ENCODE measurements at regions not wholly inside any gene's neighbourhood (a gene's known extent, or its start where the extent isn't known, plus 50 kb on each side); places are given as distances from the start of the nearest gene placed in this dataset.

GRCh38 chrX:42107495-42108488, 184.4 kb upstream of the CASK start:
- H3K4me3 Mint-ChIP-seq, result no peak overlapping the region
- H3K9me3 Mint-ChIP-seq, result peaks cover 48% of the 10 kb centered on the region
- TF ChIP-seq, protein P1, sequence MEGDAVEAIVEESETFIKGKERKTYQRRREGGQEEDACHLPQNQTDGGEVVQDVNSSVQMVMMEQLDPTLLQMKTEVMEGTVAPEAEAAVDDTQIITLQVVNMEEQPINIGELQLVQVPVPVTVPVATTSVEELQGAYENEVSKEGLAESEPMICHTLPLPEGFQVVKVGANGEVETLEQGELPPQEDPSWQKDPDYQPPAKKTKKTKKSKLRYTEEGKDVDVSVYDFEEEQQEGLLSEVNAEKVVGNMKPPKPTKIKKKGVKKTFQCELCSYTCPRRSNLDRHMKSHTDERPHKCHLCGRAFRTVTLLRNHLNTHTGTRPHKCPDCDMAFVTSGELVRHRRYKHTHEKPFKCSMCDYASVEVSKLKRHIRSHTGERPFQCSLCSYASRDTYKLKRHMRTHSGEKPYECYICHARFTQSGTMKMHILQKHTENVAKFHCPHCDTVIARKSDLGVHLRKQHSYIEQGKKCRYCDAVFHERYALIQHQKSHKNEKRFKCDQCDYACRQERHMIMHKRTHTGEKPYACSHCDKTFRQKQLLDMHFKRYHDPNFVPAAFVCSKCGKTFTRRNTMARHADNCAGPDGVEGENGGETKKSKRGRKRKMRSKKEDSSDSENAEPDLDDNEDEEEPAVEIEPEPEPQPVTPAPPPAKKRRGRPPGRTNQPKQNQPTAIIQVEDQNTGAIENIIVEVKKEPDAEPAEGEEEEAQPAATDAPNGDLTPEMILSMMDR (IDR thresholded peaks at IDR 0.05; ENCODE audit: unreplicated experiment), result no peak
- no peaks in the 10 kb centered on the region for H3K4me1 Mint-ChIP-seq
- no peaks in the 10 kb centered on the region for H3K27me3 Mint-ChIP-seq (ENCODE audit: low read depth)
- no peaks in the 10 kb centered on the region for H3K36me3 Mint-ChIP-seq
- no peak for DNase-seq (ENCODE audit: low spot score in 2 of 2, unreplicated experiment in 2 of 2)
- H3K27ac Mint-ChIP-seq, result peak overlapping the region; percentile 59

DNA sequence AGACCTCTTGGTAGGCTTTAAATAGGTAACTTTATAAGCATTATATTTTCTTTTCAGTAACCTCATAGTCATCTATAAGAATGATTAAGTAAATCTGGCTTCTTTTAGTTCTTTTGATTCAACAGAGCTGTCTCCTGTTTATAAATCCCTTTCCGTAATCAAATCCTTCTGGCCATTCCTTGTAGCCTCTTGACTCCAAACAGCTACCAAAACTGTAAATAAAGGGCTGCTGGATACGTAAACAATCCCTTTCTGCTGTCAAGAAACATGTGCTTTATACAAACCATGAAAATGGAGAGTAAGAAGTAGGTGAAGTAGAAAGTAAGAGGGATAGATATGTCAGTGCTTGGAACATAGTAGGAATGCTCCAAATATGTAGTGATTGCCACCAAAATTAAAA, 183.2 kb upstream of the CASK start:
- TF ChIP-seq, protein P1 (IDR thresholded peaks at IDR 0.05; ENCODE audit: unreplicated experiment), result no peak
- H3K9me3 Mint-ChIP-seq, result peaks cover 48% of the 10 kb centered on the region
- no peak for DNase-seq (ENCODE audit: low spot score in 2 of 2, unreplicated experiment in 2 of 2)
- no peak overlapping the region for H3K4me3 Mint-ChIP-seq
- no peak overlapping the region for H3K27ac Mint-ChIP-seq
- no peaks in the 10 kb centered on the region for H3K4me1 Mint-ChIP-seq
- H3K36me3 Mint-ChIP-seq, result no peaks in the 10 kb centered on the region
- no peaks in the 10 kb centered on the region for H3K27me3 Mint-ChIP-seq (ENCODE audit: low read depth)

- no peak for DNase-seq (ENCODE audit: low spot score in 2 of 2, unreplicated experiment in 2 of 2)
- H3K27me3 Mint-ChIP-seq (ENCODE audit: low read depth), result no peaks in the 10 kb centered on the region
- no peak overlapping the region for H3K4me3 Mint-ChIP-seq
- no peaks in the 10 kb centered on the region for H3K4me1 Mint-ChIP-seq
- H3K36me3 Mint-ChIP-seq, result no peaks in the 10 kb centered on the region
- no peak overlapping the region for H3K27ac Mint-ChIP-seq
- TF ChIP-seq, protein P1 (IDR thresholded peaks at IDR 0.05; ENCODE audit: unreplicated experiment), result no peak
- peaks cover 31% of the 10 kb centered on the region for H3K9me3 Mint-ChIP-seq
Observed at GRCh38 chrX:42102586-42103282, 179.4 kb upstream of the CASK start.

GRCh38 chrX:42098900-42099299, 175.5 kb upstream of the CASK start:
- TF ChIP-seq, protein P1 (IDR thresholded peaks at IDR 0.05; ENCODE audit: unreplicated experiment), result no peak
- Mint-ChIP-seq H3K27ac (no peak overlapping the region), H3K9me3 (peaks cover 28% of the 10 kb centered on the region), H3K4me3 (no peak overlapping the region), H3K4me1 (peaks cover 8% of the 10 kb centered on the region), H3K36me3 (no peaks in the 10 kb centered on the region), H3K27me3 (ENCODE audit: low read depth) (no peaks in the 10 kb centered on the region)
- no peak for DNase-seq (ENCODE audit: low spot score in 2 of 2, unreplicated experiment in 2 of 2)

- Mint-ChIP-seq H3K27me3 (ENCODE audit: low read depth) (no peaks in the 10 kb centered on the region), H3K36me3 (no peaks in the 10 kb centered on the region), H3K9me3 (peaks cover 18% of the 10 kb centered on the region), H3K4me3 (no peak overlapping the region), H3K27ac (peak overlapping the region; percentile 44), H3K4me1 (peaks cover 8% of the 10 kb centered on the region)
- DNase-seq (ENCODE audit: low spot score in 2 of 2, unreplicated experiment in 2 of 2), result no peak
- TF ChIP-seq, protein P1 (IDR thresholded peaks at IDR 0.05; ENCODE audit: unreplicated experiment), result no peak
Observed at GRCh38 chrX:42097486-42097885, 174.1 kb upstream of the CASK start.

All from mesothelial cell of epicardium (in vitro differentiated cells).